CD4-positive, alpha-beta T cell treated with Interleukin-6 for 4 hours (primary cell): ENCODE measurements at regions not wholly inside any gene's neighbourhood (a gene's known extent, or its start where the extent isn't known, plus 50 kb on each side); places are given as distances from the start of the nearest gene placed in this dataset.

Source experiments
- DNase-seq: peaks from one replicate; pipeline ENCODE4 v3.0.0-alpha.2; 2020; ENCODE audit warnings: mixed read lengths

GRCh38 chr5:89246864-89247263, 363.9 kb upstream of the MEF2C start:
- no peak for DNase-seq

- DNase-seq: no peak
Measured at GRCh38 chr5:89246252-89246651, 363.3 kb upstream of the MEF2C start.

- DNase-seq: no peak
Measured at GRCh38 chr5:89243611-89244010, 360.6 kb upstream of the MEF2C start.

- no peak for DNase-seq
Measured at GRCh38 chr5:89241186-89241585, 358.2 kb upstream of the MEF2C start.

- no peak for DNase-seq
Measured at GRCh38 chr5:89236900-89237299, 353.9 kb upstream of the MEF2C start.

GRCh38 chr5:89233462-89233861, 350.5 kb upstream of the MEF2C start:
- no peak for DNase-seq

- DNase-seq: no peak
Measured at GRCh38 chr5:89232139-89232603, 349.2 kb upstream of the MEF2C start.

- no peak for DNase-seq
Measured at GRCh38 chr5:89230178-89230577, 347.2 kb upstream of the MEF2C start.

GRCh38 chr5:89229331-89230070, 346.5 kb upstream of the MEF2C start:
- no peak for DNase-seq

GRCh38 chr5:89228355-89228754, 345.4 kb upstream of the MEF2C start:
- DNase-seq: no peak

- DNase-seq: no peak
Measured at GRCh38 chr5:89218364-89218763, 335.4 kb upstream of the MEF2C start.

- DNase-seq: no peak
Measured at GRCh38 chr5:89216606-89217005, 333.6 kb upstream of the MEF2C start.

- no peak for DNase-seq
Measured at GRCh38 chr5:89213573-89213972, 330.6 kb upstream of the MEF2C start.

- DNase-seq: no peak
Measured at GRCh38 chr5:89211836-89212235, 328.9 kb upstream of the MEF2C start.

GRCh38 chr5:89208811-89209210, 325.8 kb upstream of the MEF2C start:
- DNase-seq: no peak

- DNase-seq: no peak
Measured at GRCh38 chr5:89208392-89208791, 325.4 kb upstream of the MEF2C start.

- DNase-seq: no peak
Measured at GRCh38 chr5:89204756-89205155, 321.8 kb upstream of the MEF2C start.

GRCh38 chr5:89203611-89204010, 320.6 kb upstream of the MEF2C start:
- no peak for DNase-seq

GRCh38 chr5:89200899-89201298, 317.9 kb upstream of the MEF2C start:
- DNase-seq: no peak

- DNase-seq: no peak
Measured at GRCh38 chr5:89199306-89199705, 316.3 kb upstream of the MEF2C start.

- no peak for DNase-seq
Measured at GRCh38 chr5:89191374-89191773, 308.4 kb upstream of the MEF2C start.

GRCh38 chr5:89190515-89191265, 307.7 kb upstream of the MEF2C start:
- no peak for DNase-seq

GRCh38 chr5:89187883-89188465, 305.0 kb upstream of the MEF2C start:
- DNase-seq: no peak

- no peak for DNase-seq
Measured at GRCh38 chr5:89187268-89187667, 304.3 kb upstream of the MEF2C start.
